Keratinocyte (primary cell): ENCODE measurements at regions not wholly inside any gene's neighbourhood (a gene's known extent, or its start where the extent isn't known, plus 50 kb on each side); places are given as distances from the start of the nearest gene placed in this dataset.

Experiments used
- DNase-seq: peaks from one replicate; pipeline ENCODE4 v3.0.0-alpha.2; 2011; ENCODE audit warnings: low read depth, missing footprints, low spot score
- FAIRE-seq: peaks from 2 replicates; lab custom pipeline; 2011; peaks lifted over from hg19 to GRCh38; lab: Jason Lieb, UNC
- H2AFZ ChIP-seq: 2 replicates; pipeline ENCODE4 v1.6.0; 2012; ENCODE audit warnings: low read length, control low read depth, inconsistent platforms; ENCODE audit not compliant: control insufficient read depth
- H3K27ac ChIP-seq: 2 replicates; pipeline ENCODE4 v1.5.1; 2011; ENCODE audit warnings: low read length; ENCODE audit not compliant: control insufficient read depth, insufficient read depth
- H3K27me3 ChIP-seq: 3 replicates; pipeline ENCODE4 v1.6.0; 2011; ENCODE audit warnings: low read length; ENCODE audit not compliant: control insufficient read depth, insufficient read depth; ENCODE audit errors: extremely low read depth
- H3K36me3 ChIP-seq, 2 experiments: 2 replicates in 1 of 2; 3 replicates in 1 of 2; pipeline ENCODE4 v1.5.1; 2011; ENCODE audit warnings: low read length in 2 of 2, mild to moderate bottlenecking in 1 of 2; ENCODE audit not compliant: control insufficient read depth in 2 of 2, insufficient read depth in 2 of 2; ENCODE audit errors: extremely low read depth in 1 of 2
- H3K4me1 ChIP-seq: 3 replicates; pipeline ENCODE4 v1.5.1; 2011; ENCODE audit warnings: low read length; ENCODE audit not compliant: control insufficient read depth, insufficient read depth; ENCODE audit errors: extremely low read depth
- H3K4me2 ChIP-seq: 3 replicates; pipeline ENCODE4 v1.6.0; 2011; ENCODE audit warnings: low read depth, low read length; ENCODE audit not compliant: control insufficient read depth, insufficient read depth; ENCODE audit errors: extremely low read depth
- H3K4me3 ChIP-seq, 3 experiments: fragments of 200-600 bp in 1 of 3; sonication (generic) in 1 of 3; 2 replicates in 2 of 3; 3 replicates in 1 of 3; pipeline ENCODE4 v1.5.1; 2011 to 2016; ENCODE audit warnings: low read length in 3 of 3, mild to moderate bottlenecking in 3 of 3, control low read depth in 2 of 3, inconsistent platforms in 1 of 3, low read depth in 1 of 3, mixed read lengths in 1 of 3, mixed run types in 1 of 3, moderate library complexity in 1 of 3; ENCODE audit not compliant: control insufficient read depth in 2 of 3, insufficient read depth in 2 of 3; ENCODE audit errors: extremely low read depth in 1 of 3
- H3K79me2 ChIP-seq: 2 replicates; pipeline ENCODE4 v1.6.0; 2012; ENCODE audit warnings: low read length; ENCODE audit not compliant: control insufficient read depth, insufficient read depth
- H3K9ac ChIP-seq: 3 replicates; pipeline ENCODE4 v1.6.0; 2011; ENCODE audit warnings: low read length; ENCODE audit not compliant: control insufficient read depth, insufficient read depth; ENCODE audit errors: extremely low read depth
- H3K9me1 ChIP-seq: 3 replicates; pipeline ENCODE4 v1.6.0; 2011; ENCODE audit warnings: low read length; ENCODE audit not compliant: control insufficient read depth, insufficient read depth; ENCODE audit errors: extremely low read depth
- H3K9me3 ChIP-seq: 2 replicates; pipeline ENCODE4 v1.5.1; 2012; ENCODE audit warnings: low read depth, low read length; ENCODE audit not compliant: control insufficient read depth
- H4K20me1 ChIP-seq: 3 replicates; pipeline ENCODE4 v1.6.0; 2011; ENCODE audit warnings: low read length; ENCODE audit not compliant: control insufficient read depth, insufficient read depth; ENCODE audit errors: extremely low read depth
- EZH2 ChIP-seq: IDR thresholded peaks from one replicate; pipeline ENCODE4 v1.6.1; 2012; ENCODE audit warnings: inconsistent platforms, mild to moderate bottlenecking, low read length, moderate library complexity
- dilution Hi-C: fragments of 300-500 bp; cut with MboI; formaldehyde crosslinking; loops from one replicate; pipeline ENCODE4 v1.7.0; 2020; ENCODE audit warnings: low sequenced_read_pairs; ENCODE audit not compliant: extremely low pct_ligation_motif_present
- TF ChIP-seq, protein P1 (sequence below), 3 experiments: IDR thresholded peaks in 1 of 3; conservative IDR thresholded peaks in 1 of 3; optimal IDR thresholded peaks in 1 of 3; 2 replicates in 2 of 3; 3 replicates in 1 of 3; pipeline versions ENCODE3 to v1.5.1; 2011; ENCODE audit warnings: low read length in 3 of 3, mild to moderate bottlenecking in 3 of 3, moderate library complexity in 2 of 3, control low read depth in 1 of 3, inconsistent platforms in 1 of 3; ENCODE audit not compliant: insufficient read depth in 2 of 3; ENCODE audit errors: extremely low read depth in 1 of 3

- DNase-seq (no peak), FAIRE-seq (no peak)
- dilution Hi-C loops: no loop called here
- Histone ChIP-seq H3K36me3 (no peaks in the 10 kb centered on the region), H3K4me2 (no peak overlapping the region), H3K4me3 (no peak overlapping the region), H4K20me1 (no peaks in the 10 kb centered on the region), H3K4me1 (no peaks in the 10 kb centered on the region), H3K27ac (no peak overlapping the region), H2AFZ (no peak overlapping the region), H3K9me3 (no peaks in the 10 kb centered on the region), H3K27me3 (no peaks in the 10 kb centered on the region), H3K9ac (no peak overlapping the region), H3K79me2 (no peaks in the 10 kb centered on the region), H3K9me1 (no peaks in the 10 kb centered on the region)
- TF ChIP-seq, protein P1, sequence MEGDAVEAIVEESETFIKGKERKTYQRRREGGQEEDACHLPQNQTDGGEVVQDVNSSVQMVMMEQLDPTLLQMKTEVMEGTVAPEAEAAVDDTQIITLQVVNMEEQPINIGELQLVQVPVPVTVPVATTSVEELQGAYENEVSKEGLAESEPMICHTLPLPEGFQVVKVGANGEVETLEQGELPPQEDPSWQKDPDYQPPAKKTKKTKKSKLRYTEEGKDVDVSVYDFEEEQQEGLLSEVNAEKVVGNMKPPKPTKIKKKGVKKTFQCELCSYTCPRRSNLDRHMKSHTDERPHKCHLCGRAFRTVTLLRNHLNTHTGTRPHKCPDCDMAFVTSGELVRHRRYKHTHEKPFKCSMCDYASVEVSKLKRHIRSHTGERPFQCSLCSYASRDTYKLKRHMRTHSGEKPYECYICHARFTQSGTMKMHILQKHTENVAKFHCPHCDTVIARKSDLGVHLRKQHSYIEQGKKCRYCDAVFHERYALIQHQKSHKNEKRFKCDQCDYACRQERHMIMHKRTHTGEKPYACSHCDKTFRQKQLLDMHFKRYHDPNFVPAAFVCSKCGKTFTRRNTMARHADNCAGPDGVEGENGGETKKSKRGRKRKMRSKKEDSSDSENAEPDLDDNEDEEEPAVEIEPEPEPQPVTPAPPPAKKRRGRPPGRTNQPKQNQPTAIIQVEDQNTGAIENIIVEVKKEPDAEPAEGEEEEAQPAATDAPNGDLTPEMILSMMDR (optimal IDR thresholded peaks at IDR 0.05 in 1 of 3, IDR thresholded peaks at IDR 0.05 in 1 of 3, conservative IDR thresholded peaks at IDR 0.05 in 1 of 3; ENCODE audit: extremely low read depth in 1 of 3, insufficient read depth in 2 of 3, low read length in 3 of 3): no peak
- TF ChIP-seq EZH2: no peak
Observed at GRCh38 chr6:105974986-105975385, 111.2 kb upstream of the PRDM1 start.

GRCh38 chr6:105972440-105972839, 113.7 kb upstream of the PRDM1 start:
- Histone ChIP-seq H3K4me1 (no peaks in the 10 kb centered on the region), H3K9ac (no peak overlapping the region), H3K9me3 (no peaks in the 10 kb centered on the region), H3K4me2 (no peak overlapping the region), H3K27ac (no peak overlapping the region), H3K9me1 (no peaks in the 10 kb centered on the region), H3K79me2 (no peaks in the 10 kb centered on the region), H3K4me3 (no peak overlapping the region), H3K36me3 (no peaks in the 10 kb centered on the region), H3K27me3 (no peaks in the 10 kb centered on the region), H4K20me1 (no peaks in the 10 kb centered on the region), H2AFZ (no peak overlapping the region)
- DNase-seq (no peak), FAIRE-seq (no peak)
- TF ChIP-seq, protein P1 (optimal IDR thresholded peaks at IDR 0.05 in 1 of 3, IDR thresholded peaks at IDR 0.05 in 1 of 3, conservative IDR thresholded peaks at IDR 0.05 in 1 of 3; ENCODE audit: extremely low read depth in 1 of 3, insufficient read depth in 2 of 3, low read length in 3 of 3): no peak
- TF ChIP-seq EZH2: no peak
- dilution Hi-C loops: no loop called here
